T-cell (primary cell): ENCODE measurements at regions not wholly inside any gene's neighbourhood (a gene's known extent, or its start where the extent isn't known, plus 50 kb on each side); places are given as distances from the start of the nearest gene placed in this dataset.
"Not testable (repeated sequence)": the region's sequence is repeated elsewhere in the genome, so short reads cannot be mapped to it uniquely, and the experiment has no call there.

ENCODE experiments used
- ATAC-seq, 4 experiments: fragments of 200-7000 bp in 3 of 4; fragments of 150-1000 bp in 1 of 4; cut with Tn5 transposase; replicated peaks in 1 of 4; 1 replicate in 3 of 4; 2 replicates in 1 of 4; pipeline ENCODE4 v1.10.0; 2021; ENCODE audit warnings: moderate library complexity in 3 of 4, mild to moderate bottlenecking in 2 of 4, moderate number of reproducible peaks in 1 of 4
- CTCF ChIA-PET, 2 donors: fragments of 300-600 bp; sonication (Branson Sonifier 250); formaldehyde crosslinking; loops; one replicate each; lab custom pipeline; 2022; ENCODE audit warnings: antibody characterized with exemption in 2 of 2; lab: Charles Lee
- POLR2A ChIA-PET, 2 donors: fragments of 300-600 bp; sonication (Branson Sonifier 250); formaldehyde crosslinking; loops; one replicate each; lab custom pipeline; 2022; ENCODE audit warnings: antibody characterized with exemption in 2 of 2; lab: Charles Lee
- DNase-seq, 35 experiments: peaks; one replicate each; pipeline versions ENCODE4 v3.0.0 to v3.0.0-alpha.2; 2013 to 2023
- H3K27ac ChIP-seq: one replicate; pipeline ENCODE4 v1.5.1; 2013; ENCODE audit warnings: low read length
- H3K27me3 ChIP-seq, 2 experiments: replicated peaks in 1 of 2; 1 replicate in 1 of 2; 2 replicates in 1 of 2; pipeline versions ENCODE4 v1.6.1 to v1.7.0; 2013; ENCODE audit warnings: low read length in 1 of 2, mixed read lengths in 1 of 2; ENCODE audit not compliant: control insufficient read depth in 2 of 2, insufficient read depth in 2 of 2; ENCODE audit errors: extremely low read depth in 1 of 2
- H3K36me3 ChIP-seq, 2 donors: 1 replicate in 1 of 2; 2 replicates in 1 of 2; pipeline versions ENCODE4 v1.6.1 to v1.7.0; 2013; ENCODE audit warnings: low read length in 1 of 2; ENCODE audit not compliant: control insufficient read depth in 2 of 2, insufficient read depth in 1 of 2; ENCODE audit errors: extremely low read depth in 1 of 2
- H3K4me1 ChIP-seq, 2 experiments: 1 replicate in 1 of 2; 2 replicates in 1 of 2; pipeline versions ENCODE4 v1.6.1 to v1.7.0; 2013; ENCODE audit warnings: low read length in 2 of 2, mixed read lengths in 1 of 2; ENCODE audit not compliant: insufficient read depth in 2 of 2, control insufficient read depth in 1 of 2; ENCODE audit errors: extremely low read depth in 1 of 2
- H3K4me3 ChIP-seq, 2 donors: 1 replicate in 1 of 2; 2 replicates in 1 of 2; pipeline versions ENCODE4 v1.5.1 to v1.7.0; 2013; ENCODE audit warnings: mild to moderate bottlenecking in 2 of 2, low read length in 1 of 2, moderate library complexity in 1 of 2; ENCODE audit not compliant: control insufficient read depth in 1 of 2; ENCODE audit errors: extremely low read depth in 1 of 2
- H3K9me3 ChIP-seq: 2 replicates; pipeline ENCODE4 v1.7.0; 2013
- H3K27ac Mint-ChIP-seq, 2 donors: one replicate each; pipeline ENCODE4 v1.8.0; 2020 to 2021; ENCODE audit warnings: mild to moderate bottlenecking in 2 of 2, mixed read lengths in 2 of 2
- H3K27me3 Mint-ChIP-seq, 2 donors: one replicate each; pipeline ENCODE4 v1.8.0; 2021 to 2022; ENCODE audit warnings: mixed read lengths in 2 of 2
- H3K36me3 Mint-ChIP-seq: one replicate; pipeline ENCODE4 v1.8.0; 2021; ENCODE audit warnings: mixed read lengths
- H3K4me1 Mint-ChIP-seq, 3 donors: one replicate each; pipeline ENCODE4 v1.8.0; 2020 to 2022; ENCODE audit warnings: mixed read lengths in 3 of 3, mild to moderate bottlenecking in 1 of 3
- H3K4me3 Mint-ChIP-seq, 3 donors: one replicate each; pipeline ENCODE4 v1.8.0; 2020 to 2022; ENCODE audit warnings: mild to moderate bottlenecking in 3 of 3, mixed read lengths in 3 of 3, moderate library complexity in 3 of 3
- H3K9me3 Mint-ChIP-seq, 3 donors: one replicate each; pipeline ENCODE4 v1.8.0; 2020 to 2022; ENCODE audit warnings: mixed read lengths in 3 of 3
- WGBS: methylation state at CpG from one replicate; pipeline ENCODE4 v1.1.5; 2013; ENCODE audit warnings: missing lambda C conversion rate; ENCODE audit not compliant: insufficient coverage; 5-methylcytosine and 5-hydroxymethylcytosine counted together

DNA sequence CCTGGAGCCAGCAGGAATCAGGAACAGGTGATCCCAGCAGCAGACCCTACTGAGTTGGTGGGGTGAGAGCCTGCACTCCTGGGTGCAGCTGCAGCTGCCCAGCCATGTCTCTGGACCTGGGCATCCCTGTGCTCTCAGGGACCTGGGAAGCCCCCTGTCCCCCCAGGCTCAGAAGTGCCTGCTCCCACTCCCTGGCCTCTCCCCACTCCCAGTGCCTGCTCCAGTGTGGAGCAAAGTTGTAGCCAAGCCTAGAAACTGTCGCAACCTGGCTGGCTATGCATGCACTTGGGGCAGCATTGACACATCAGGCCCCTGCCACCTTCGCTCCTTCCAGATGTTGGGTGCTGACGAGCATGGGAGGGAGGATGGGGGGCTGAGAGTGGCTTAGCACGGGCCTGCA is 1124.7 kb upstream of the ACVR2A start:
- H3K4me1 ChIP-seq, result no peaks in the 10 kb centered on the region
- peaks cover 0 to 5% of the 10 kb centered on the region in 2 experiments for H3K27me3 ChIP-seq
- Mint-ChIP-seq H3K4me1 (no peaks in the 10 kb centered on the region), H3K36me3 (no peaks in the 10 kb centered on the region), H3K9me3 (peaks cover 0 to 6% (median 4%) of the 10 kb centered on the region in 3 donors), H3K27ac (no peak overlapping the region), H3K4me3 (no peak overlapping the region), H3K27me3 (no peaks in the 10 kb centered on the region)
- POLR2A ChIA-PET, result no interaction called here
- CTCF ChIA-PET, result no interaction called here
- DNase-seq (no peak), ATAC-seq (no peak)
- no peaks in the 10 kb centered on the region for H3K9me3 ChIP-seq
- WGBS, result 86% methylated on average over 3 of the region's 4 CpGs
- H3K36me3 ChIP-seq, result no peaks in the 10 kb centered on the region
- H3K4me3 ChIP-seq, result no peak overlapping the region
- H3K27ac ChIP-seq, result no peak overlapping the region

DNA sequence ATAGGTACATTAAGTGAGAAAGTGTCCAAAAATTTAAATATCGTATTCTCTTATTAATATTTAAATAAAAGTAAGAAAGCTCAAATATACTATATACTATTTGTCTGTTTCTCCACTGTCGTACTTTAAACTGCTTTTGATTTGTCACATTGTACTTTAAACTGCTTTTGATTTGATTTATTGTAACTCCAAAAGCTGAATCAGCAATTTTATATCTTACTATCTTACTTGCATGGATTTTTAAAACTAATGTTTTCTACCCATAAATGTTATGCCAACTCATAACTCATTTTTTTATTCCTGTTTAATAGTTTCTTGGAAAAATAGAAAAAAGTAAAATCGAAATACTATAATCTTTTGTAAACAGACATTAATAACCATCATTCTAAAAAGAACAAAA is 1128.2 kb upstream of the ACVR2A start:
- WGBS, result no CpG with 5 or more reads among the region's 3 CpGs
- CTCF ChIA-PET, result no interaction called here
- H3K36me3 Mint-ChIP-seq, result no peaks in the 10 kb centered on the region
- no peaks in the 10 kb centered on the region for H3K27me3 Mint-ChIP-seq
- Histone ChIP-seq H3K9me3 (no peaks in the 10 kb centered on the region), H3K4me1 (no peaks in the 10 kb centered on the region), H3K27me3 (peaks cover 0 to 5% of the 10 kb centered on the region in 2 experiments), H3K36me3 (no peaks in the 10 kb centered on the region), H3K4me3 (no peak overlapping the region), H3K27ac (no peak overlapping the region)
- H3K9me3 Mint-ChIP-seq, result peaks cover 0 to 6% (median 4%) of the 10 kb centered on the region in 3 donors
- no peaks in the 10 kb centered on the region for H3K4me1 Mint-ChIP-seq
- POLR2A ChIA-PET, result no interaction called here
- no peak for ATAC-seq
- H3K4me3 Mint-ChIP-seq, result no peak overlapping the region
- DNase-seq, result no peak
- H3K27ac Mint-ChIP-seq, result no peak overlapping the region

DNA sequence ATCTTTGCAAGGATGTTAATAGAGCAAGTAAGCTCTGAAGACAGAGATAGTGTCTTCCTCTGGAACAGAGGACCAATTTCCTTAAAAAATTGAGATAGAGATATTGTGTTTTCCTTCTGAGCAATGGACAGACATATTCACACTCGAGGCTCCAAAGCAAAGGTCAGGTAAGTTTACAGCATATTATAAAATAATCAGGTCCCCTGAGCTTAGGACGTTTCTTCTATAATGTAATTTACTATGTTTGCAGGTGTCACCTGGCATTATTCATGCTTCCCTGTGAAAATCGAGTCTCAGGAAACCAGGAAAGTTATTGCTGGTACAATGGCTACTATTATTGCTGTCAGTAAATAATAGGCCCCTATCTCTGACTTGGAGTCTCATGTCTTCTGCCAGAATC is 1135.8 kb upstream of the ACVR2A start:
- Mint-ChIP-seq H3K36me3 (no peaks in the 10 kb centered on the region), H3K27ac (no peak overlapping the region), H3K27me3 (no peaks in the 10 kb centered on the region), H3K4me1 (no peaks in the 10 kb centered on the region), H3K4me3 (no peak overlapping the region), H3K9me3 (peaks cover 11 to 13% (median 11%) of the 10 kb centered on the region in 3 donors)
- no peaks in the 10 kb centered on the region for H3K27me3 ChIP-seq
- 40% methylated on average over 1 of the region's 3 CpGs for WGBS
- POLR2A ChIA-PET, result no interaction called here
- H3K4me1 ChIP-seq, result no peaks in the 10 kb centered on the region
- no peaks in the 10 kb centered on the region for H3K9me3 ChIP-seq
- H3K36me3 ChIP-seq, result no peaks in the 10 kb centered on the region
- H3K27ac ChIP-seq, result no peak overlapping the region
- ATAC-seq (no peak), DNase-seq (no peak)
- CTCF ChIA-PET, result no interaction called here
- no peak overlapping the region for H3K4me3 ChIP-seq

DNA sequence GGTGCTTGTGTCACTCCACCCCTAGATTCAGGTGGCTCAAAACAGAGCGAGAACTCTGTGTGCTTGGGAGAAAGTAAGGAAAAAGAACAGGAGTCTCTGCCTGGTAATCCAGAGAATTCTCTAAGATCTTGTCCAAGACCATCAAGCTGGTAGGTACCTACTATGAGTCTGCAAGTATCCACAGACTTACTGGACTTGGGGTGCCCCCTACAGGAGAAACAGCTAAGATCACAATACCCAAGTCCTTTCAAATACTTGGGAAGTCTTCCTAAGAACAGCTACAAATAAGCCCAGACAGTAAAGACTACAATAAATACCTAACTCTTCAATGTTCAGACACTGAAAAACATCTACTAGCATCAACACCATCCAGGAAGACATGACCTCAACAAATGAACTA is 1143.6 kb upstream of the ACVR2A start:
- no peaks in the 10 kb centered on the region for H3K27me3 ChIP-seq
- no peaks in the 10 kb centered on the region for H3K27me3 Mint-ChIP-seq
- DNase-seq (no peak), ATAC-seq (no peak)
- ChIA-PET POLR2A (no interaction called here), CTCF (no interaction called here)
- H3K4me1 ChIP-seq, result no peaks in the 10 kb centered on the region
- no peaks in the 10 kb centered on the region for H3K36me3 Mint-ChIP-seq
- no peaks in the 10 kb centered on the region for H3K36me3 ChIP-seq
- H3K27ac Mint-ChIP-seq, result no peak overlapping the region
- WGBS, result 83% methylated on average over 1 of the region's 1 CpG
- H3K4me3 Mint-ChIP-seq, result no peak overlapping the region
- H3K27ac ChIP-seq, result no peak overlapping the region
- H3K9me3 ChIP-seq, result no peaks in the 10 kb centered on the region
- no peak overlapping the region for H3K4me3 ChIP-seq
- H3K4me1 Mint-ChIP-seq, result no peaks in the 10 kb centered on the region
- H3K9me3 Mint-ChIP-seq, result peaks cover 8 to 51% (median 22%) of the 10 kb centered on the region in 3 donors

DNA sequence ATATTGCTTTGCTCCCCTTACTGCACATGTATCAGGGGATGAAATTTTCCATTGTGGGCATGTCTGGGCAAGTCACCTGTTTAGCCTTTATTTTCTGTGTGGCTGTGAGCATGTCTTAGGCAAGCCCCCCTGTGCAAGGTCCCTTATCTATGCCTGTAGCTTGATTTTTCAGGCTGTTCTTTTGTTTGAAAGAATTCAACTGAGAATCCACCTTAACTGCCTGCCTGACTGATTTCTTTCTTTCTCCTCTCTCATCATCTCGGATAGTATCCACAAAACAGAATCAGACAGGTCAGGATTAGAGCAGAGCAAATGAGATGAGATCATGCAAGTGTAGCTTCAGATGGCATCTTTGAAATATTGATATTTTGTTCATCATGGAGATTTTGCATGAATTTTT is 1147.5 kb upstream of the ACVR2A start:
- Mint-ChIP-seq H3K9me3 (peaks cover 0 to 32% (median 10%) of the 10 kb centered on the region in 3 donors), H3K27ac (no peak overlapping the region), H3K4me1 (no peaks in the 10 kb centered on the region), H3K4me3 (no peak overlapping the region), H3K36me3 (no peaks in the 10 kb centered on the region), H3K27me3 (no peaks in the 10 kb centered on the region)
- Histone ChIP-seq H3K36me3 (no peaks in the 10 kb centered on the region), H3K4me1 (no peaks in the 10 kb centered on the region), H3K27ac (no peak overlapping the region), H3K4me3 (no peak overlapping the region), H3K27me3 (no peaks in the 10 kb centered on the region), H3K9me3 (no peaks in the 10 kb centered on the region)
- CTCF ChIA-PET, result no interaction called here
- POLR2A ChIA-PET, result no interaction called here
- WGBS, result no CpG with 5 or more reads among the region's 1 CpG
- ATAC-seq (no peak), DNase-seq (no peak)

DNA sequence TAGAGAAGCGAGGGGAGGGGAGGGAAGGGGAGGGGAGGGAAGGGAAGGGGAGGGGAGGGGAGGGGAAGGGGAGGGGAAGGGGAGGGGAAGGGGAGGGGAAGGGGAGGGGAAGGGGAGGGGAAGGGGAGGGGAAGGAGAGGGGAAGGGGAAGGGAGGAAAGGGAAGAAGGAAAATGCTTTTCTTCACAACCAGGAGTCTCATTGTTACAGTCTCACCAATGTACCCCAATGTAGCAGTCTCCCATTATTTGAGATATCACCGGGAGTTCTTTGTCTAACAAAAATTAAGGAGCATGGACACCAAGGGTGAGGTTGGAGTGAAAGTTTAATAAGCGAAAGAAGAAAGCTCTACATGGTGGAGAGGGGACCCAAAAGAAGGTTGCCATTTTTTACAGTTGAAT is 1148.0 kb upstream of the ACVR2A start:
- H3K9me3 ChIP-seq, H3K27ac ChIP-seq, H3K4me1 Mint-ChIP-seq, H3K27me3 Mint-ChIP-seq, DNase-seq, POLR2A ChIA-PET, H3K36me3 ChIP-seq, H3K27ac Mint-ChIP-seq, ATAC-seq, H3K4me1 ChIP-seq, H3K4me3 ChIP-seq, H3K4me3 Mint-ChIP-seq, H3K27me3 ChIP-seq, H3K36me3 Mint-ChIP-seq: not testable (repeated sequence)
- CTCF ChIA-PET, result interaction anchor here in 1 of 2 donors (0.6 kb wide), 1 partner anchor 78 kb away, joined by 3 read pairs; no protein-coding TSS in a partner anchor
- WGBS, result no CpG with 5 or more reads among the region's 3 CpGs
- H3K9me3 Mint-ChIP-seq, result peaks cover 0 to 27% (median 7%) of the 10 kb centered on the region in 3 donors

DNA sequence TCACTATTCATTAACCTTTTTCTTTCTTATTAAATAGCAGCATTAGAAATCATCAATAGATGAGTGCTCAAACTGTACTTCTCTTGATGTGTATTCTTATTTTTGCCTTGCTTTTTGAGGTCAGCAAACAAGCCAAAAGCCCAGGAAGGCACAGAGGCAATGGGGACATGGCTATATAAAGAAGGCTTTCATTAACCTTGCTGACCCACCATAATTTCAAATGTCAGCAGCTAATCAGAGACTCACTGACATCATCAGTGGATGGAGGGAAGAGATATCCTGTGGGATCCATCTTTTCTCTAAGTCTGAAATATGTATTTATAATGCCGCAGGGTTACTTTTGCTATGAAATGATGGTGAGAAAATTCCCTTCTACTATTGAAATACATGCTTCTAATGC is 1162.8 kb upstream of the ACVR2A start:
- no CpG with 5 or more reads among the region's 1 CpG for WGBS
- no peak overlapping the region for H3K4me3 Mint-ChIP-seq
- no peak overlapping the region for H3K27ac Mint-ChIP-seq
- ChIA-PET POLR2A (interaction anchor here in 1 of 2 donors (0.6 kb wide), 1 partner anchor 22 kb away, joined by 3 read pairs; no protein-coding TSS in a partner anchor), CTCF (no interaction called here)
- ATAC-seq (no peak), DNase-seq (no peak)
- H3K4me3 ChIP-seq, result no peak overlapping the region
- H3K27me3 Mint-ChIP-seq, result no peaks in the 10 kb centered on the region
- peaks cover 0 to 2% (median 0%) of the 10 kb centered on the region in 3 donors for H3K9me3 Mint-ChIP-seq
- no peaks in the 10 kb centered on the region for H3K36me3 Mint-ChIP-seq
- no peaks in the 10 kb centered on the region for H3K27me3 ChIP-seq
- no peaks in the 10 kb centered on the region for H3K4me1 Mint-ChIP-seq
- no peaks in the 10 kb centered on the region for H3K36me3 ChIP-seq
- no peaks in the 10 kb centered on the region for H3K9me3 ChIP-seq
- H3K4me1 ChIP-seq, result no peaks in the 10 kb centered on the region
- no peak overlapping the region for H3K27ac ChIP-seq
